ENCODE measurements at regions not wholly inside any gene's neighbourhood (a gene's known extent, or its start where the extent isn't known, plus 50 kb on each side); places are given as distances from the start of the nearest gene placed in this dataset.

DNA sequence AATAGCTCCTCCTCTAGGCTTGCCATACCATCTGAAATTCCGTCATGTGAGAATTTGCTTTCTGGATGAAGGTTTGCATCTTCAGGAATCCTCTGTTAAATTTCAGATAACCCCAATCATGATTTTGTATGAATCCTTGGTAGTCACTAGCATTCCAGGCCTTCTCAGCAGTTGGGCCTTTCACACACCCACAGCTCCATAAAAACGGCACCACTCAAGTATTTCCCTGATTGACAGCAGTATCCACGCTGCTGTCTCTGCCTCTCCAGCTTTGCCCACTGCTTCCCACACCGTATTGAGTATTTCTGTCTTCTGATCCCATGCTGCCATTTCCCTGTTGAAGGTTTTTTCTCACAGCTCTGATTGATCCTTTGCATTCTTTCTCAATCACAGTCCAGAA is 208.7 kb upstream of the NCAM1 start:
- no peak for DNase-seq (ENCODE audit: low read depth)

- DNase-seq (ENCODE audit: low read depth) = no peak
Measured at GRCh38 chr11:112753706-112754105, 207.5 kb upstream of the NCAM1 start.

DNA sequence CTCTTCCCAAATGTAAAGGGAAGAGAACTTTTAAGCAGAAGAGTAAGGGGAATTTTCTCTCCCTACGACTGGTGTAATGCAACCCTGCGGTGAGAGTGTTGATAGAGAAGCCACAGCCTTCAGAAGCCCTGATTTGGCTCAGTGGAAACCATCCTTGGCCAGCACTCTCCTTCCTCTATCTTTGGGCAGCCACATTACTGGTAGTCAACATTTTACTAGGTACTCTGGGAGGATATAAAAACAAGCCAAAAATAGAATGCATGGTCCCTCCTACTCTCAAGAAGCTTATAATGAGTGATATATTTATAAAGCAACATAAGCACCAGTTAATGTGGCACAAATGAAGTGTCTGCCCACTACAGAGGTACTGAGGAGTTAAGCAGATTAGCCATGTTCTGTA is 201.8 kb upstream of the NCAM1 start:
- no peak for DNase-seq (ENCODE audit: low read depth)

DNA sequence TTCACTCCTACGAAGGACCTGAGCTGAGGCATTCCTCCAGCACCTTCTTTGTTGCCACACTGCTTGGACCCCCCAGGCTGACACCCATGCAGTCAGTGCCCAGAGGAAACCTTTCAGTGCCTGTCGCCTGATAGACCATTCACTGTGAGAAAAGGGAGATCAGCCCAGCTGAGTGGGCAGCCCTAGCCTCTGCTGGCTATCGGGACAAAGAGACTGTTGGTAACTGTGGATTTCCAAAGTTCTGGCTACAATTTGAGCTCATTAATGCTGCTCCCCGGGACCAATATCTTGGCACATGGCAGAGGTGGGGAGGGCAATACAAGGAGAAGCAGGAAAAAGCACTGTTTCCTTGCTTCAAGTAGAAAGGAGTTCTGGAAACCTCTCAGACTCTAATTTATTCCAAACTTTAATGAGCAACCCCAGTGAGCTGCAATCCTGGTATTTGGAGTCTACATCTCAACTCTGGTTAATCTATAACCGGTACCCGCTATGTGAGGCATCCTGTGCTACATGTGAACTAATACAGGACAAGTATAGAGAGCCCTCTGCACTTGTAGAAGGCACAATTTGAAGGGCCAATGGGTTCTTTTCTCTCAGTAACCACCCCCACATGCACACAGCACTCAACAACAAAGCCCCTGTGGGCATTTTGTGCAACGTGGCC is 200.7 kb upstream of the NCAM1 start:
- no peak for DNase-seq (ENCODE audit: low read depth)

GRCh38 chr11:112761911-112762706 is 199.1 kb upstream of the NCAM1 start:
- DNase-seq (ENCODE audit: low read depth) = no peak

GRCh38 chr11:112762707-112763090 is 198.5 kb upstream of the NCAM1 start:
- DNase-seq (ENCODE audit: low read depth) = no peak

DNA sequence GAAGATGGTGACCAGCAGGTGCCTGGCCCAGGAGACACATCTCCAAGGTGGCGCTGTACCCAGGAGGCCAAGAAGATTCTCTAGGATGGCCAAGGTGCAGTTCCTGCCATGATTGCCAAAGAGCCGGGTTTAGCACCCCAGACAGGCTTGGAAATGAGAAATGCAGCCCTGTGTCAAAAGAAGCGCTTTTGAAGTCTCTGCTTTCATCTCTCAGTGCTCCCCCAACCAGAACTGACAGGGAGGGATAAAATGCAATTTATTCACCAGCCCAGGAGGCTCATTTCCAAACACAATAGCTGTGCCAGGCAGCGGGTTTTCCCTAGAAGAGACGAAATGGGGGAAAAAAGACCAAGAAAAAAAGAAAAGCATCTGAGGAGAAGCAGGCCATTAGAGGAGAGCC is 195.9 kb upstream of the NCAM1 start:
- DNase-seq (ENCODE audit: low read depth) = no peak

GRCh38 chr11:112769170-112769569 is 192.1 kb upstream of the NCAM1 start:
- no peak for DNase-seq (ENCODE audit: low read depth)

- no peak for DNase-seq (ENCODE audit: low read depth)
Measured at GRCh38 chr11:112769584-112769983, 191.6 kb upstream of the NCAM1 start.

- no peak for DNase-seq (ENCODE audit: low read depth)
Measured at GRCh38 chr11:112770033-112770432, 191.2 kb upstream of the NCAM1 start.

DNA sequence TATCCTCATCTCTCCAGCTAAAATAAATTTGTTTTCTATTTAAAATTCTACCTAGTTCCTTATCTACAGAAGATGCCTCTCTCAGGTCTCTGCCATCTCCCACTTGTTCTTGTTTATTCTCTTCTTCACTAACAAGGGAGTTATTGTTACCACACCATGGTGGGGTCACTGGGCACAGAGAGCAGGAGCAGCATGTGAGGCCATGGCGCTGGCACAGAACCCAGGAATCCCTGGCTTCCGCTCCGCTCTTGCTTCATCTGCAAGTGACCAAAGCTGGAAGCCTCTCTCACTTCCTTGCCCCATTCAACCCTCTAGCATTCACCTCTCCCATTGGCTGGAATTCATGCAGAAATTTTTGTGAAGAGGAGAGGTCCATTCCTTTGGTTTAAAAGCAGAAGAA is 190.7 kb upstream of the NCAM1 start:
- DNase-seq (ENCODE audit: low read depth) = no peak

- no peak for DNase-seq (ENCODE audit: low read depth)
Measured at GRCh38 chr11:112771851-112772250, 189.4 kb upstream of the NCAM1 start.

GRCh38 chr11:112773264-112773663 is 188.0 kb upstream of the NCAM1 start:
- DNase-seq (ENCODE audit: low read depth) = no peak

GRCh38 chr11:112776834-112777233 is 184.4 kb upstream of the NCAM1 start:
- no peak for DNase-seq (ENCODE audit: low read depth)

DNA sequence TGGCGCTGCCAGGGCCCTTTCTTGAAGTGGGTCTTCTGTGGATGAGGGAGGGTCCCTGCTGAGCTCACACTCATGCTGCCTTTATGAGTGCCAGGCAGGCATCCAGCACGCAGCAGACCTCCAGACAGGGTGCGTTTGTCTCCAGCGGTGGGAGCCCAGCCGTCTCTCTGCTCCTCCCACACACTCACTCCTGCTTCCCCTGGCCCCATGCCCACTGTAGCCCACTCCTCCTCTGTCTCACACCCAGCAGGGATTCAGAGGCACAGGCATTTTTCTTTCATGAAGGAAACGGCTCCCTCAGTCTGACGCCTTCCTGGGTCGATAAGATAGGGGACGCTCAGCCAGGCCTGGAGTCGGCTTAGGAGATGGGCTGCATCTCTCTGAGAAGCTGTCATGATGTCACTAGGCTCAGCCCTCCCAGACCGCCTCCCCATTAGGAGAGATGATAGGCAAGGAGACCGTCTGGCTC is 183.9 kb upstream of the NCAM1 start:
- DNase-seq (ENCODE audit: low read depth) = no peak

- DNase-seq (ENCODE audit: low read depth) = no peak
Measured at GRCh38 chr11:112778091-112778876, 182.9 kb upstream of the NCAM1 start.

DNA sequence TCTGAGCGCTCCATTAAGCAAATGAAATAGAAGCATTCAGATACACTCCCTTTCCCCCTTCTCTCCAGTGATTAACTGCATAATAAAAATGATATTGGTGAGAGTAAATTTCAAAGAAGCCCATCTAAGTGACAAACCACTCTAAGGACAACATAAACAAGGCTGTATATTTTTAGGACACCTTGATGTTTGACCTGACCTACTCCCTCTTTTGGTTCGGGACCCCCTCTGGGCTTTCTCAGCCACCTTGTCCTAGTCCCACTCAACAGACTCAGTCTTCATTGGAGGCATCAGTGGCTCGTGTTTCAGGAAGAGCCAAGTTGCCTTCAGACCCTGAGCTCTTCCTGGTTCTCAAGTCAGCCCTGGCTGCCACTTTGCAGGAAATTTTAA is 182.3 kb upstream of the NCAM1 start:
- no peak for DNase-seq (ENCODE audit: low read depth)

GRCh38 chr11:112780351-112781087 is 180.7 kb upstream of the NCAM1 start:
- DNase-seq (ENCODE audit: low read depth) = no peak

- DNase-seq (ENCODE audit: low read depth) = no peak
Measured at GRCh38 chr11:112783945-112784322, 177.3 kb upstream of the NCAM1 start.

DNA sequence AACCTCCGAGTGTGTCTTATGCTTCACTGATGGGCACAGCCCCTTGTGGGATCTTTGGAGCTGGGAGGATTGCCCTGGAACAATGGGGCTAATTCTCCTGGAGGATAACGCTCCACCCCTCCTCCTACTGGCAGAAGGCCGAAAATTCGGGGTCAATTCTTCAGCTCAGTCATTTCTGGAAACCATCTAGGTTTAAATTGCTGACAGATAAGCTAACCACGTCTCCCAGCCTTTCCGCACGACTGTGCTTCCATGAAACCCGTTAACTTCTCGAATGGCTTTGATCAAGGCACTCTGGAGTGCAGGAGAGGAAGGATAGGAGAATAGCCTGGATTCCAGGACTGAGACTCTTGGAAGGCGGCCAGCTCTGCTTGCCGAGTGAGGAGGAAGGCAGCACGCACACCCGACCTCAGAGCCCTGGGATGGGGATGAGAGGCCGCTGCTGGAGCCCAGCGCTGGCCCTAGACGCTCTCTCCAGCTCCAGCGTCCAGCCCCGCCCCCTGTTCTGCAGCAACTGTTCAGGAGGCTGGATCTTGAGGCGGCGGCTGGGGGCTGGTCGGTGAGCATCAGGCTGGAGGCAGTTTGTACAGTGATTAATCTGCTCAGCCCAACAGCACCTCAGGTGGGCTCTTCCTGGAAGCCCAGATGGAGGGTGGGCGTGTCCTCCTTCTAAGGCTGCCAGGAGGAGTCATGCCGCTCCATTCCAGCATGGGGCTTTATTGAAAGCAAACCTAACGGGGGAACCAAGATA is 176.7 kb upstream of the NCAM1 start:
- DNase-seq (ENCODE audit: low read depth) = no peak

GRCh38 chr11:112785149-112785548 is 176.1 kb upstream of the NCAM1 start:
- DNase-seq (ENCODE audit: low read depth) = no peak

GRCh38 chr11:112785719-112786118 is 175.5 kb upstream of the NCAM1 start:
- no peak for DNase-seq (ENCODE audit: low read depth)
